HEK293 (cell line): ENCODE measurements at regions not wholly inside any gene's neighbourhood (a gene's known extent, or its start where the extent isn't known, plus 50 kb on each side); places are given as distances from the start of the nearest gene placed in this dataset.

Experiments used
- CTCF ChIA-PET: fragments of 350-600 bp; formaldehyde crosslinking; extraction: SDS; loops from one replicate; lab custom pipeline; 2021; ENCODE audit warnings: antibody characterized with exemption; lab: Yijun Ruan, JAX
- POLR2A ChIA-PET: fragments of 300-600 bp; formaldehyde crosslinking; extraction: SDS; loops from one replicate; lab custom pipeline; 2020; ENCODE audit warnings: antibody characterized with exemption, inconsistent platforms; lab: Yijun Ruan, JAX
- H3K27ac ChIP-seq: fragments of 200-500 bp; sonication (Bioruptor generic); 2 replicates; pipeline ENCODE4 v1.5.1; 2014; ENCODE audit warnings: low read depth, low read length, control low read depth, inconsistent platforms; ENCODE audit errors: extremely low read depth
- H3K36me3 ChIP-seq, 2 experiments: fragments of 200-500 bp in 1 of 2; sonication (Bioruptor generic) in 1 of 2; 1 replicate in 1 of 2; 2 replicates in 1 of 2; pipeline ENCODE4 v1.5.1; 2014 to 2017; ENCODE audit warnings: inconsistent platforms in 2 of 2, low read length in 2 of 2; ENCODE audit not compliant: control insufficient read depth in 2 of 2, insufficient read depth in 1 of 2
- H3K4me1 ChIP-seq: fragments of 200-500 bp; sonication (Bioruptor generic); 2 replicates; pipeline ENCODE4 v1.5.1; 2014; ENCODE audit warnings: mild to moderate bottlenecking, low read length, inconsistent platforms; ENCODE audit not compliant: control insufficient read depth, insufficient read depth
- H3K4me3 ChIP-seq: 2 replicates; pipeline ENCODE4 v1.5.1; 2011; ENCODE audit warnings: low read depth, mild to moderate bottlenecking, control low read depth, low read length, moderate library complexity
- H3K9me3 ChIP-seq: fragments of 200-500 bp; sonication (Bioruptor generic); 2 replicates; pipeline ENCODE4 v1.5.1; 2014; ENCODE audit warnings: low read depth, low read length, inconsistent platforms; ENCODE audit not compliant: control insufficient read depth, insufficient read depth
- GLIS2 ChIP-seq: fragments of 450-650 bp; formaldehyde crosslinking; IDR thresholded peaks from 2 replicates; pipeline ENCODE4 v1.5.1; 2016; ENCODE audit warnings: missing biosample characterization, missing genetic modification characterization
- HIC1 ChIP-seq: fragments of 450-650 bp; formaldehyde crosslinking; IDR thresholded peaks from 2 replicates; pipeline ENCODE4 v1.5.1; 2016; ENCODE audit warnings: missing biosample characterization, missing genetic modification characterization
- HOXA7 ChIP-seq: sonication (generic); formaldehyde crosslinking; IDR thresholded peaks from 2 replicates; pipeline ENCODE4 v1.8.1; 2022; ENCODE audit warnings: missing genetic modification reagents, borderline replicate concordance
- HOXC10 ChIP-seq: sonication (generic); formaldehyde crosslinking; IDR thresholded peaks from 2 replicates; pipeline ENCODE4 v1.8.1; 2023; ENCODE audit warnings: mild to moderate bottlenecking, missing genetic modification reagents
- KLF7 ChIP-seq: fragments of 450-650 bp; formaldehyde crosslinking; IDR thresholded peaks from 2 replicates; pipeline ENCODE4 v1.5.1; 2016; ENCODE audit warnings: missing biosample characterization, missing genetic modification characterization, borderline replicate concordance
- PRDM6 ChIP-seq: fragments of 450-650 bp; formaldehyde crosslinking; IDR thresholded peaks from 2 replicates; pipeline ENCODE4 v1.5.1; 2017; ENCODE audit warnings: missing biosample characterization, missing genetic modification characterization
- SP2 ChIP-seq: fragments of 450-650 bp; formaldehyde crosslinking; IDR thresholded peaks from 2 replicates; pipeline ENCODE4 v1.5.1; 2016; ENCODE audit warnings: missing biosample characterization, missing genetic modification characterization
- YY2 ChIP-seq: fragments of 450-650 bp; formaldehyde crosslinking; IDR thresholded peaks from 2 replicates; pipeline ENCODE4 v1.5.1; 2016; ENCODE audit warnings: missing biosample characterization, missing genetic modification characterization
- ZBTB7A ChIP-seq: fragments of 450-650 bp; formaldehyde crosslinking; IDR thresholded peaks from 2 replicates; pipeline ENCODE4 v1.5.1; 2016; ENCODE audit warnings: low read depth, missing biosample characterization, missing genetic modification characterization
- ZIC2 ChIP-seq: fragments of 450-650 bp; formaldehyde crosslinking; IDR thresholded peaks from 2 replicates; pipeline ENCODE4 v1.5.1; 2016; ENCODE audit warnings: missing biosample characterization, missing genetic modification characterization
- ZNF10 ChIP-seq: fragments of 450-650 bp; formaldehyde crosslinking; IDR thresholded peaks from 2 replicates; pipeline ENCODE4 v1.5.1; 2017; ENCODE audit warnings: missing biosample characterization, missing genetic modification characterization
- ZNF18 ChIP-seq: fragments of 450-650 bp; formaldehyde crosslinking; IDR thresholded peaks from 2 replicates; pipeline ENCODE4 v1.5.1; 2016; ENCODE audit warnings: missing biosample characterization, missing genetic modification characterization
- ZNF19 ChIP-seq: fragments of 450-650 bp; formaldehyde crosslinking; IDR thresholded peaks from 2 replicates; pipeline ENCODE4; 2016; ENCODE audit warnings: missing biosample characterization, missing genetic modification characterization, low read depth
- ZNF311 ChIP-seq: fragments of 450-650 bp; formaldehyde crosslinking; IDR thresholded peaks from 2 replicates; pipeline ENCODE4 v1.5.1; 2017; ENCODE audit warnings: missing biosample characterization, missing genetic modification characterization, borderline replicate concordance
- ZNF366 ChIP-seq: fragments of 450-650 bp; formaldehyde crosslinking; conservative IDR thresholded peaks from 2 replicates; pipeline ENCODE4 v1.5.1; 2016; ENCODE audit warnings: missing biosample characterization, missing genetic modification characterization
- ZNF518A ChIP-seq: fragments of 450-650 bp; formaldehyde crosslinking; conservative IDR thresholded peaks from 2 replicates; pipeline ENCODE4 v1.5.1; 2016; ENCODE audit warnings: low read depth, missing biosample characterization, missing genetic modification characterization
- ZNF621 ChIP-seq: fragments of 450-650 bp; formaldehyde crosslinking; IDR thresholded peaks from 2 replicates; pipeline ENCODE4 v1.5.1; 2017; ENCODE audit warnings: missing biosample characterization, missing genetic modification characterization
- ZNF624 ChIP-seq: fragments of 450-650 bp; formaldehyde crosslinking; IDR thresholded peaks from 2 replicates; pipeline ENCODE4 v1.5.1; 2017; ENCODE audit warnings: missing biosample characterization, missing genetic modification characterization
- ZNF626 ChIP-seq: fragments of 450-650 bp; sonication (Bioruptor Pico); formaldehyde crosslinking; IDR thresholded peaks from 2 replicates; pipeline ENCODE4 v1.5.1; 2018; ENCODE audit warnings: missing biosample characterization, missing genetic modification characterization, inconsistent platforms
- ZNF629 ChIP-seq: fragments of 450-650 bp; formaldehyde crosslinking; IDR thresholded peaks from 2 replicates; pipeline ENCODE4 v1.5.1; 2017; ENCODE audit warnings: missing biosample characterization, missing genetic modification characterization
- ZNF747 ChIP-seq: fragments of 450-650 bp; formaldehyde crosslinking; IDR thresholded peaks from 2 replicates; pipeline ENCODE4 v1.5.1; 2016; ENCODE audit warnings: missing biosample characterization, missing genetic modification characterization
- ZNF768 ChIP-seq: fragments of 450-650 bp; formaldehyde crosslinking; IDR thresholded peaks from 2 replicates; pipeline ENCODE4 v1.5.1; 2018; ENCODE audit warnings: missing biosample characterization, mild to moderate bottlenecking, missing genetic modification characterization
- ZNF785 ChIP-seq: fragments of 450-650 bp; formaldehyde crosslinking; IDR thresholded peaks from 2 replicates; pipeline ENCODE4 v1.5.1; 2016; ENCODE audit warnings: missing biosample characterization, missing genetic modification characterization
- ZNF792 ChIP-seq: fragments of 450-650 bp; formaldehyde crosslinking; IDR thresholded peaks from 2 replicates; pipeline ENCODE4 v1.5.1; 2016; ENCODE audit warnings: missing biosample characterization, missing genetic modification characterization

- TF ChIP-seq ZNF518A (no peak), KLF7 (tag by site-specific recombination) (no peak), ZNF10 (tag by site-specific recombination) (no peak), ZNF747 (tag by site-specific recombination) (no peak)
These were observed 69.0 kb upstream of the MARK1 start (continued) for GRCh38 chr1:220458936-220459335.

- no peaks in the 10 kb centered on the region for H3K4me1 ChIP-seq
- POLR2A ChIA-PET = no interaction called here
- H3K27ac ChIP-seq = no peak overlapping the region
- H3K4me3 ChIP-seq = no peak overlapping the region
- H3K9me3 ChIP-seq = no peaks in the 10 kb centered on the region
- CTCF ChIA-PET = interaction anchor here (0.7 kb wide), 1 partner anchor 86 kb away, joined by 3 read pairs; no protein-coding TSS in a partner anchor
- TF ChIP-seq ZIC2 (tag by site-specific recombination) (no peak), HIC1 (tag by site-specific recombination) (no peak), GLIS2 (tag by site-specific recombination) (no peak), ZNF18 (no peak), ZNF366 (tag by site-specific recombination) (no peak), ZNF768 (tag by site-specific recombination) (no peak), ZNF629 (tag by site-specific recombination) (no peak), ZNF19 (tag by site-specific recombination) (no peak), ZNF624 (tag by site-specific recombination) (no peak)
- H3K36me3 ChIP-seq = no peaks in the 10 kb centered on the region
These were observed 69.9 kb upstream of the MARK1 start for GRCh38 chr1:220457957-220458609.

- H3K4me3 ChIP-seq = no peak overlapping the region
- no peak overlapping the region for H3K27ac ChIP-seq
- no peaks in the 10 kb centered on the region for H3K9me3 ChIP-seq
- peaks cover 2% of the 10 kb centered on the region; the same call in 1 of the 2 replicates for H3K4me1 ChIP-seq
- POLR2A ChIA-PET = no interaction called here
- no peaks in the 10 kb centered on the region for H3K36me3 ChIP-seq
- CTCF ChIA-PET = no interaction called here
- TF ChIP-seq ZNF626 (tag by site-specific recombination) = no peak
- TF ChIP-seq YY2 = no peak
- TF ChIP-seq ZNF785 (tag by site-specific recombination) = no peak
- no peak for TF ChIP-seq ZBTB7A (tag by site-specific recombination)
- TF ChIP-seq SP2 (tag by site-specific recombination) = no peak
- TF ChIP-seq ZNF629 (tag by site-specific recombination) = no peak
- no peak for TF ChIP-seq ZNF792 (tag by site-specific recombination)
- TF ChIP-seq ZIC2 (tag by site-specific recombination) = no peak
- no peak for TF ChIP-seq PRDM6 (tag by site-specific recombination)
- no peak for TF ChIP-seq HOXC10
- no peak for TF ChIP-seq ZNF621 (tag by site-specific recombination)
- no peak for TF ChIP-seq HOXA7 (CRISPR knock-in tag)
- TF ChIP-seq ZNF311 = no peak
These were observed 72.4 kb upstream of the MARK1 start for GRCh38 chr1:220455559-220455958.
